ENCODE measurements at regions not wholly inside any gene's neighbourhood (a gene's known extent, or its start where the extent isn't known, plus 50 kb on each side); places are given as distances from the start of the nearest gene placed in this dataset.
A peak's percentile ranks its signal among the peaks of the same experiment; 100 is the strongest.
"Not testable (repeated sequence)": the region's sequence is repeated elsewhere in the genome, so short reads cannot be mapped to it uniquely, and the experiment has no call there.

GRCh38 chr9:81028504-81028903 lies 660.8 kb downstream of the TLE1 start:
- H3K27me3 ChIP-seq = no peaks in the 10 kb centered on the region
- TF ChIP-seq CTCF (IDR thresholded peaks at IDR 0.05) = no peak
- no peak for TF ChIP-seq EZH2phosphoT487 (IDR thresholded peaks at IDR 0.05)
- TF ChIP-seq EZH2 (IDR thresholded peaks at IDR 0.05) = no peak
- Mint-ChIP-seq H3K4me1 (peaks cover 18% of the 10 kb centered on the region), H3K27ac (no peak overlapping the region), H3K36me3 (no peaks in the 10 kb centered on the region), H3K27me3 (ENCODE audit: insufficient read depth, low read depth) (no peaks in the 10 kb centered on the region), H3K4me3 (no peak overlapping the region), H3K9me3 (no peaks in the 10 kb centered on the region)
- no peaks in the 10 kb centered on the region for H3K36me3 ChIP-seq
- H3K79me2 ChIP-seq (ENCODE audit: low read depth) = no peaks in the 10 kb centered on the region
- DNase-seq (ENCODE audit: low spot score) = no peak
- no peak overlapping the region for H3K9ac ChIP-seq
- no peak overlapping the region for H3K4me2 ChIP-seq
- no peaks in the 10 kb centered on the region for H3K4me1 ChIP-seq
- no peak overlapping the region for H3K4me3 ChIP-seq
- no peaks in the 10 kb centered on the region for H3F3A ChIP-seq (ENCODE audit: low read depth)
- no peak overlapping the region for H2AFZ ChIP-seq (replicated peaks)
- no peaks in the 10 kb centered on the region for H3K9me3 ChIP-seq (ENCODE audit: low read depth)
- no peaks in the 10 kb centered on the region for H4K20me1 ChIP-seq (ENCODE audit: low read depth)
- no peak overlapping the region for H3K27ac ChIP-seq

GRCh38 chr9:81022177-81022576 lies 667.2 kb downstream of the TLE1 start:
- H3K27ac ChIP-seq = no peak overlapping the region
- no peak for TF ChIP-seq EZH2 (IDR thresholded peaks at IDR 0.05)
- no peak for TF ChIP-seq CTCF (IDR thresholded peaks at IDR 0.05)
- no peak for TF ChIP-seq EZH2phosphoT487 (IDR thresholded peaks at IDR 0.05)
- no peak overlapping the region for H3K27ac Mint-ChIP-seq
- H3K36me3 Mint-ChIP-seq = no peaks in the 10 kb centered on the region
- H3K4me1 ChIP-seq = no peaks in the 10 kb centered on the region
- H3K9me3 ChIP-seq (ENCODE audit: low read depth) = no peaks in the 10 kb centered on the region
- DNase-seq (ENCODE audit: low spot score) = no peak
- no peaks in the 10 kb centered on the region for H3K36me3 ChIP-seq
- H3F3A ChIP-seq (ENCODE audit: low read depth) = no peaks in the 10 kb centered on the region
- H3K27me3 Mint-ChIP-seq (ENCODE audit: insufficient read depth, low read depth) = no peaks in the 10 kb centered on the region
- no peaks in the 10 kb centered on the region for H3K27me3 ChIP-seq
- no peaks in the 10 kb centered on the region for H4K20me1 ChIP-seq (ENCODE audit: low read depth)
- H3K9me3 Mint-ChIP-seq = no peaks in the 10 kb centered on the region
- H3K4me1 Mint-ChIP-seq = peaks cover 5% of the 10 kb centered on the region
- H3K4me3 ChIP-seq = no peak overlapping the region
- no peak overlapping the region for H3K9ac ChIP-seq
- no peak overlapping the region for H3K4me3 Mint-ChIP-seq
- H3K4me2 ChIP-seq = no peak overlapping the region
- H3K79me2 ChIP-seq (ENCODE audit: low read depth) = no peaks in the 10 kb centered on the region
- H2AFZ ChIP-seq (replicated peaks) = peak overlapping the region; percentile 45

- DNase-seq (ENCODE audit: low spot score); H3K27ac ChIP-seq; H3K9ac ChIP-seq; H3K36me3 ChIP-seq; H3K27ac Mint-ChIP-seq; H3K4me1 Mint-ChIP-seq; H3K4me1 ChIP-seq; H3K4me3 Mint-ChIP-seq; H3K9me3 Mint-ChIP-seq; H3K4me2 ChIP-seq; H3K9me3 ChIP-seq (ENCODE audit: low read depth); H3K27me3 ChIP-seq; H3K4me3 ChIP-seq; H3K36me3 Mint-ChIP-seq; H2AFZ ChIP-seq (replicated peaks); H3F3A ChIP-seq (ENCODE audit: low read depth); H3K79me2 ChIP-seq (ENCODE audit: low read depth); H4K20me1 ChIP-seq (ENCODE audit: low read depth); H3K27me3 Mint-ChIP-seq (ENCODE audit: insufficient read depth, low read depth): not testable (repeated sequence)
Measured at GRCh38 chr9:81014945-81015344, 674.4 kb downstream of the TLE1 start.

GRCh38 chr9:81013191-81013590 lies 676.2 kb downstream of the TLE1 start:
- H3K36me3 Mint-ChIP-seq; H3K27me3 ChIP-seq; H3K27ac ChIP-seq; H2AFZ ChIP-seq (replicated peaks); H3K4me3 ChIP-seq; H3K4me1 Mint-ChIP-seq; H3K4me3 Mint-ChIP-seq; H4K20me1 ChIP-seq (ENCODE audit: low read depth); H3K4me1 ChIP-seq; DNase-seq (ENCODE audit: low spot score); H3K79me2 ChIP-seq (ENCODE audit: low read depth); H3K9me3 ChIP-seq (ENCODE audit: low read depth); H3F3A ChIP-seq (ENCODE audit: low read depth); H3K4me2 ChIP-seq; H3K9me3 Mint-ChIP-seq; H3K27ac Mint-ChIP-seq; H3K9ac ChIP-seq; H3K36me3 ChIP-seq: not testable (repeated sequence)
- peaks cover 12% of the 10 kb centered on the region for H3K27me3 Mint-ChIP-seq (ENCODE audit: insufficient read depth, low read depth)

Measured in neural progenitor cell (in vitro differentiated cells).